ENCODE measurements at regions not wholly inside any gene's neighbourhood (a gene's known extent, or its start where the extent isn't known, plus 50 kb on each side); places are given as distances from the start of the nearest gene placed in this dataset.

DNA sequence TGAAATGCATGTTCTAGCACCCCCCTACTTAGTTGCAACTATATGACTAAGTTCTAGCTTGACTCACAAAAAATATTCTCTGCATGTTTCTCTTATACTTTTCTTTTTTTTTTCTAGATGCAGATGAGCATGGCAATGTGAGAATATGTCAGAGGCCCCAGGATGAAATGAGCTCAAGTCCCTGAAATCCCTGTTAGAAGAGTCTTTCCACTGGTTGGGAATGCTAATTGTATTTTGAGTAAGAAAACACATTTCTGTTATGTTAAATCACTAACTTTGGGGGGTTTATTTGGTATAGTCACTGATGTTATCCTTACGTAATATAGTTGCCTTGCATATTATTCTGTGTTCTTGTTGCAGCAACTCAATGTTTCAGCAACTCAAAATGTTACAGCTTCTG is 306.1 kb upstream of the CCDC179 start:
- no peak overlapping the region for H3K4me3 ChIP-seq (ENCODE audit: low read length)
- H4K20me1 ChIP-seq (ENCODE audit: insufficient read depth, low read length), result no peaks in the 10 kb centered on the region
- H3K4me1 ChIP-seq (ENCODE audit: low read length), result no peaks in the 10 kb centered on the region
- no peaks in the 10 kb centered on the region for H3K9me3 ChIP-seq (ENCODE audit: insufficient read depth, low read length)
- no peak overlapping the region for H3K27ac ChIP-seq (ENCODE audit: low read length)
- H3K27me3 ChIP-seq (ENCODE audit: low read depth, low read length), result no peaks in the 10 kb centered on the region
- H3K36me3 ChIP-seq (replicated peaks; ENCODE audit: low read depth, low read length), result no peaks in the 10 kb centered on the region
- H3K4me2 ChIP-seq (ENCODE audit: low read length), result no peak overlapping the region
- no peaks in the 10 kb centered on the region for H3K79me2 ChIP-seq (ENCODE audit: low read length)
- no peak overlapping the region for H2AFZ ChIP-seq (ENCODE audit: low read depth, low read length)
- no peak overlapping the region for H3K9ac ChIP-seq (ENCODE audit: low read length)
- TF ChIP-seq, protein P1, sequence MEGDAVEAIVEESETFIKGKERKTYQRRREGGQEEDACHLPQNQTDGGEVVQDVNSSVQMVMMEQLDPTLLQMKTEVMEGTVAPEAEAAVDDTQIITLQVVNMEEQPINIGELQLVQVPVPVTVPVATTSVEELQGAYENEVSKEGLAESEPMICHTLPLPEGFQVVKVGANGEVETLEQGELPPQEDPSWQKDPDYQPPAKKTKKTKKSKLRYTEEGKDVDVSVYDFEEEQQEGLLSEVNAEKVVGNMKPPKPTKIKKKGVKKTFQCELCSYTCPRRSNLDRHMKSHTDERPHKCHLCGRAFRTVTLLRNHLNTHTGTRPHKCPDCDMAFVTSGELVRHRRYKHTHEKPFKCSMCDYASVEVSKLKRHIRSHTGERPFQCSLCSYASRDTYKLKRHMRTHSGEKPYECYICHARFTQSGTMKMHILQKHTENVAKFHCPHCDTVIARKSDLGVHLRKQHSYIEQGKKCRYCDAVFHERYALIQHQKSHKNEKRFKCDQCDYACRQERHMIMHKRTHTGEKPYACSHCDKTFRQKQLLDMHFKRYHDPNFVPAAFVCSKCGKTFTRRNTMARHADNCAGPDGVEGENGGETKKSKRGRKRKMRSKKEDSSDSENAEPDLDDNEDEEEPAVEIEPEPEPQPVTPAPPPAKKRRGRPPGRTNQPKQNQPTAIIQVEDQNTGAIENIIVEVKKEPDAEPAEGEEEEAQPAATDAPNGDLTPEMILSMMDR (IDR thresholded peaks at IDR 0.05; ENCODE audit: low read depth, low read length), result no peak
- no peak for TF ChIP-seq EZH2phosphoT487 (IDR thresholded peaks at IDR 0.05; ENCODE audit: low read depth)

DNA sequence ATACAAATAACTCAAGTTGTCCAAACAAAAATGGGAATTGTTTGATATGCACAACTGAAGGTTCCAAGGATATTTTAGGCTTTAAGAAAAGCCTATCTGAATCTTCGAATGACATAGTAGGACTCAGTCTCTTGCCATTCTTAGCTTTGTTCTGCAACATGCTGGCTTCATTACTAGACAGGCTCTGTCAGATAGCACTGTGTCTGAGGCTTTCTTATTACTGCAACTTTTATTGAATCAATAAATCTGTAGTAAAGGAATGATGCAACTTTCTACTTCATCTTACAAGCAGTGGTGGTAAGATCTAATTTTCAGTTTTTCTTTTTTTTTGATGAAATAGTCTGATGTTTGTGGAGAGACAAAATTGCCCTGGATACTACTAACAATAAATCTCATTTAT is 319.3 kb upstream of the CCDC179 start:
- H4K20me1 ChIP-seq (ENCODE audit: insufficient read depth, low read length), result no peaks in the 10 kb centered on the region
- H3K79me2 ChIP-seq (ENCODE audit: low read length), result no peaks in the 10 kb centered on the region
- no peak overlapping the region for H3K4me2 ChIP-seq (ENCODE audit: low read length)
- no peaks in the 10 kb centered on the region for H3K4me1 ChIP-seq (ENCODE audit: low read length)
- H3K4me3 ChIP-seq (ENCODE audit: low read length), result no peak overlapping the region
- TF ChIP-seq, protein P1 (IDR thresholded peaks at IDR 0.05; ENCODE audit: low read depth, low read length), result no peak
- no peak for TF ChIP-seq EZH2phosphoT487 (IDR thresholded peaks at IDR 0.05; ENCODE audit: low read depth)
- no peaks in the 10 kb centered on the region for H3K9me3 ChIP-seq (ENCODE audit: insufficient read depth, low read length)
- H3K9ac ChIP-seq (ENCODE audit: low read length), result no peak overlapping the region
- H2AFZ ChIP-seq (ENCODE audit: low read depth, low read length), result no peak overlapping the region
- H3K27ac ChIP-seq (ENCODE audit: low read length), result no peak overlapping the region
- no peaks in the 10 kb centered on the region for H3K27me3 ChIP-seq (ENCODE audit: low read depth, low read length)
- no peaks in the 10 kb centered on the region for H3K36me3 ChIP-seq (replicated peaks; ENCODE audit: low read depth, low read length)

DNA sequence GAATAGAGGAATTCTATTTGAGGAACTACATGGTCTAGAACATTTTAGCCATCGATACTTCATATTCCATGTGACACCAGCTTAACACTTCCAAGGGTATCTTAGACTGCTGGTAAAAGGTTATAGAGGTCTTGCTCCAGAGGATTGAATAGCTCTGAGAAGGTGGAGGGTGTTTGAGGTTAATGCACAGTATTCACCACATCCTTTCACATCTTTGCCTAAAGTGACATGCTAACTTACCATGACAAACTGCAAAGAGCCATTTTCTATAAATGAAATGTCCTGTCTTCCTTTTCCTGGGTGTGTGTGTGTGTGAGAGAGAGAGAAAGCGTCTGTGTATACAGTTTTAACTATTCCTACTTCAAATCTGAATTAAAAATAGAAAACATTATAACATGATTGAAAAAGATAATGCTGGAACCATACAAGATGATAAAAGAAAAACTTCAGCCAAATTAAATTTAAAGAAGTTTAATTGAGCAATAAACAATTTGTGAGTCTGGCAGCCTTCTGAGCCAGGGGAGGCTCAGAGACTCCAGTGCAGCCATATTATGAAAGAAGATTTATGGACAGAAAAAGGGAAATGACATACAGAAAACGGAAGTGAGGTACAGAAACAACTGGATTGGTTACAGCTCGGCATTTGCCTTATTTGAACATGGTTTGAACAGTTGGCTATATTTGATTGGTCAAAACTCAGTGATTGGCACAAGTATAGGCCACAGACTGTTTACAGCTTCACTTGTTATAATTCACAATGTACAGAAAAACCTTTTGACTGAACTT is 320.9 kb upstream of the CCDC179 start:
- Histone ChIP-seq H3K27ac (ENCODE audit: low read length) (no peak overlapping the region), H3K27me3 (ENCODE audit: low read depth, low read length) (no peaks in the 10 kb centered on the region), H3K4me3 (ENCODE audit: low read length) (no peak overlapping the region), H3K36me3 (replicated peaks; ENCODE audit: low read depth, low read length) (no peaks in the 10 kb centered on the region), H3K9me3 (ENCODE audit: insufficient read depth, low read length) (no peaks in the 10 kb centered on the region), H3K79me2 (ENCODE audit: low read length) (no peaks in the 10 kb centered on the region), H3K4me1 (ENCODE audit: low read length) (no peaks in the 10 kb centered on the region), H3K4me2 (ENCODE audit: low read length) (no peak overlapping the region), H3K9ac (ENCODE audit: low read length) (no peak overlapping the region), H4K20me1 (ENCODE audit: insufficient read depth, low read length) (no peaks in the 10 kb centered on the region), H2AFZ (ENCODE audit: low read depth, low read length) (0 out of 2 replicates have a peak overlapping the region, but pooled peaks have one; percentile 15)
- TF ChIP-seq, protein P1 (IDR thresholded peaks at IDR 0.05; ENCODE audit: low read depth, low read length), result no peak
- TF ChIP-seq EZH2phosphoT487 (IDR thresholded peaks at IDR 0.05; ENCODE audit: low read depth), result no peak

DNA sequence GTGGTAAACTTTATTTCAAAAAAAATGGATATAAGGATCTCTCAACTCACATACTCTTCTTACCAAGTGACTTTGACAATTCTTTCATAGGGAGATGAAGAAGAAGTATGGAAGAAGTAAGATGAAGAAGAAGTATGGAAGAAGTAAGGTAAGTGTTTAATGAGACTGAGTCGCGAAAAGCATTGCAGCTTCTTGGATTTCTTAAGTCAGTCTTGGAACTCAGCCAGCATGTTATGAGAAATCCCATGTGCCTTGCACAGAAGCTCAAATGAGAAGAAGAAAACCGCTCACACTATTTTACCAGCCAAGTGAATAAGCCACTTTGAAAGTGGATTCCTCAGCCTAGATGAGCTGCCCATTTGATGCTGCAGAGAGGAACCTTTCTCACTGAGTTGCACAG is 332.0 kb upstream of the CCDC179 start:
- Histone ChIP-seq H3K27ac (ENCODE audit: low read length) (no peak overlapping the region), H3K79me2 (ENCODE audit: low read length) (no peaks in the 10 kb centered on the region), H3K9ac (ENCODE audit: low read length) (no peak overlapping the region), H3K9me3 (ENCODE audit: insufficient read depth, low read length) (no peaks in the 10 kb centered on the region), H3K4me2 (ENCODE audit: low read length) (no peak overlapping the region), H3K4me1 (ENCODE audit: low read length) (no peaks in the 10 kb centered on the region), H3K27me3 (ENCODE audit: low read depth, low read length) (no peaks in the 10 kb centered on the region), H4K20me1 (ENCODE audit: insufficient read depth, low read length) (no peaks in the 10 kb centered on the region), H2AFZ (ENCODE audit: low read depth, low read length) (no peak overlapping the region), H3K36me3 (replicated peaks; ENCODE audit: low read depth, low read length) (no peaks in the 10 kb centered on the region), H3K4me3 (ENCODE audit: low read length) (no peak overlapping the region)
- TF ChIP-seq, protein P1 (IDR thresholded peaks at IDR 0.05; ENCODE audit: low read depth, low read length), result no peak
- no peak for TF ChIP-seq EZH2phosphoT487 (IDR thresholded peaks at IDR 0.05; ENCODE audit: low read depth)
